ENCODE measurements at regions not wholly inside any gene's neighbourhood (a gene's known extent, or its start where the extent isn't known, plus 50 kb on each side); places are given as distances from the start of the nearest gene placed in this dataset.

DNA sequence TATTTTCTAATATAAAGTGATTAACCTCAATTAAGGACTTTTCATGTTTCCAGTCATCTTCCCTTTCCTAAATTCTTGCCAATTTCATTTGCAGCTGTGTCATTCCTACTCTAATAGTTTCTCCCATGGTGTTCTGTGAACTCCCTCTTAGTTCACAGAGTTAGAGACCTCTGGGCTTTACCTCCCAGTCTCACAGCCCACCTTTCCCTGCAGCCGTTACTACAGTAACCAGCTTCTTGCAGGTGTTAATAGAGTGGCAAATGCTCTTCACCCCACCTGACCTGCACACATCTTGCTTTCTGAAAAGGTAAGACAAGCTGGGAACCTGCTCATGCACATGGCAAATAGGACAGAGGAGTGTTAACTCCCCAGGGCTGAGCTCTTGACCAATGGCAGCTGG lies 250.1 kb downstream of the FBXO15 start:
- DNase-seq = no peak
- H3K4me3 ChIP-seq = no peak overlapping the region
- no peaks in the 10 kb centered on the region for H3K9me3 ChIP-seq
- H3K27me3 ChIP-seq = no peaks in the 10 kb centered on the region
- H3K27ac ChIP-seq = no peak overlapping the region
- 42 to 68% (median 56%) methylated on average over 1 of the region's 1 CpG for WGBS, 3 donors
- TF ChIP-seq CTCF (IDR thresholded peaks at IDR 0.05) = no peak
- TF ChIP-seq POLR2A (IDR thresholded peaks at IDR 0.05) = no peak
- TF ChIP-seq EP300 (IDR thresholded peaks at IDR 0.05) = no peak
- H3K36me3 ChIP-seq = no peaks in the 10 kb centered on the region
- intact Hi-C loops (cut with DNase I) = no loop called here
- no peaks in the 10 kb centered on the region for H3K4me1 ChIP-seq (ENCODE audit: insufficient read depth)

DNA sequence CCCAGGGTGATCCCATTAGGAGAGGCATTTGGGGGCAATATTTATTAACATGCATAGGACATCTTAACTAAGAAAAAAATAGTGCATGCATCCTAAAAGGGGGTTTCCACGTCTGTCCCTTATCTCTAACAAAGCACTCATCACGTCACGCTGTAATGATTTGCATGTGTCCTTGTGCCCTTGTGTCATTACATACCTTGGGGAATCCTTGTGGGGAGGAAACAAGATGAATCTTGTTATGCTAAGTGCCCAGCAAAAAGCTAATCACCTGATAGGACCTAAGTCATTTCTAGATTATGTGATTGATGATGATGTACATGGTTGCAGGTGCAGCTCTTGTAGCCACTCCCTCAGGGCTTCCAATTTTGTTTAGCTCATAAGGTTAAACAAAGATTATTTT lies 250.9 kb downstream of the FBXO15 start:
- Histone ChIP-seq H3K36me3 (no peaks in the 10 kb centered on the region), H3K27ac (no peak overlapping the region), H3K27me3 (no peaks in the 10 kb centered on the region), H3K4me3 (no peak overlapping the region), H3K9me3 (no peaks in the 10 kb centered on the region), H3K4me1 (ENCODE audit: insufficient read depth) (no peaks in the 10 kb centered on the region)
- DNase-seq = no peak
- WGBS, 3 donors = 27 to 42% (median 29%) methylated on average over 3 of the region's 3 CpGs
- TF ChIP-seq EP300 (IDR thresholded peaks at IDR 0.05) = no peak
- no peak for TF ChIP-seq POLR2A (IDR thresholded peaks at IDR 0.05)
- TF ChIP-seq CTCF (IDR thresholded peaks at IDR 0.05) = no peak
- intact Hi-C loops (cut with DNase I) = no loop called here

DNA sequence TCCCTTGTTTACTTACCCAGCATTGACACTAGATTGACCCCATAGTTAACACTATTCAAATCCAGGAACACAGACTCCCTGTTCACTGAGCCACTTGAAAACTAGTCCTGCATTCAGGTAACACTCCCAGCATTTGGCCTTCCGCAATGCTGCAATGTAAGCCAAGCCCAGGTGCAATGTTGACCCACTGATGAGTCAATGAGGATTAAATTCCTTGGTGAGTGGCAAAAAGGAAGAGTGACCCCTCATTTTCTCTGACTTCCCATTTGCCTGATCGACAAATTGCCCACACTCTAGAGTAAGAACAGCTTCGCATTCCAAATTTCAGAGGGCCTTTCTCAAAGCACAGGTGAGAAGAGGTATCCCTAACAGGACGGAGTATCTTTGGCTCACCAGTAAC lies 251.9 kb downstream of the FBXO15 start:
- 39 to 63% (median 44%) methylated on average over 4 of the region's 4 CpGs for WGBS, 3 donors
- Histone ChIP-seq H3K36me3 (no peaks in the 10 kb centered on the region), H3K9me3 (no peaks in the 10 kb centered on the region), H3K4me1 (ENCODE audit: insufficient read depth) (no peaks in the 10 kb centered on the region), H3K27ac (no peak overlapping the region), H3K27me3 (no peaks in the 10 kb centered on the region), H3K4me3 (no peak overlapping the region)
- intact Hi-C loops (cut with DNase I) = no loop called here
- DNase-seq = no peak
- TF ChIP-seq EP300 (IDR thresholded peaks at IDR 0.05) (no peak), CTCF (IDR thresholded peaks at IDR 0.05) (no peak), POLR2A (IDR thresholded peaks at IDR 0.05) (no peak)

DNA sequence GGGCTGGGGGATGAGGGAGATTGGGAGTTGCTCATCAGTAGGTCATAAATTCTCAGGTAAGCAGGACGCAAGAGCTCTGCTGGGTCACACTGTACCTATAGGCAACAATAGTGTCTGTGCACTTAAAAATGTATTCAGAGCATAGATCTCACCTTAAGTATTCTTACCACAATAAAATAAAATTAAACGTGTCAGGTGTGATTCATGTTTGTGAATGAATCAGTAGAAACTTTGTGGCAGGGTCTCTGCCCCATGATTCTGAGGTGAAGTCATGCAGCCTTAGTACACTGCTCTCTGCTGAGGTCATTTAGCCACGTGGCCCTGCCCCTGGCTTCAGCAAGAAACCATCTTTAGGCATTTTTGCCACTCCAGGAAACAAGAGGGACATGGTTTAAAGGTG lies 253.8 kb downstream of the FBXO15 start:
- DNase-seq = no peak
- no peak overlapping the region for H3K27ac ChIP-seq
- intact Hi-C loops (cut with DNase I) = no loop called here
- H3K4me1 ChIP-seq (ENCODE audit: insufficient read depth) = no peaks in the 10 kb centered on the region
- H3K36me3 ChIP-seq = no peaks in the 10 kb centered on the region
- no peaks in the 10 kb centered on the region for H3K27me3 ChIP-seq
- H3K9me3 ChIP-seq = no peaks in the 10 kb centered on the region
- 57 to 69% (median 60%) methylated on average over 3 of the region's 3 CpGs for WGBS, 3 donors
- no peak overlapping the region for H3K4me3 ChIP-seq
- TF ChIP-seq EP300 (IDR thresholded peaks at IDR 0.05) (no peak), POLR2A (IDR thresholded peaks at IDR 0.05) (no peak), CTCF (IDR thresholded peaks at IDR 0.05) (no peak)
